CD14-positive monocyte (primary cell): ENCODE measurements at regions not wholly inside any gene's neighbourhood (a gene's known extent, or its start where the extent isn't known, plus 50 kb on each side); places are given as distances from the start of the nearest gene placed in this dataset.

Experiments used
- DNase-seq, 3 donors: peaks; one replicate each; pipeline ENCODE4 v3.0.0-alpha.2; 2011 to 2022
- H2AFZ ChIP-seq: 2 replicates; pipeline ENCODE4 v1.6.0; 2012; ENCODE audit warnings: mild to moderate bottlenecking, low read depth, low read length, inconsistent platforms; ENCODE audit not compliant: insufficient read depth, poor library complexity, severe bottlenecking
- H3K27ac ChIP-seq, 2 donors: 1 replicate in 1 of 2; 2 replicates in 1 of 2; pipeline ENCODE4 v1.5.1; 2012 to 2013; ENCODE audit warnings: low read length in 2 of 2, control low read depth in 1 of 2, inconsistent platforms in 1 of 2, low read depth in 1 of 2, mild to moderate bottlenecking in 1 of 2
- H3K27me3 ChIP-seq, 2 donors: one replicate each; pipeline versions ENCODE4 v1.6.0 to v1.6.1; 2011 to 2013; ENCODE audit warnings: low read length in 2 of 2; ENCODE audit not compliant: control insufficient read depth in 2 of 2, insufficient read depth in 2 of 2
- H3K36me3 ChIP-seq, 2 donors: replicated peaks in 1 of 2; 1 replicate in 1 of 2; 2 replicates in 1 of 2; pipeline versions ENCODE4 v1.5.1 to v1.6.1; 2012 to 2013; ENCODE audit warnings: low read length in 2 of 2, control low read depth in 1 of 2, inconsistent platforms in 1 of 2, mild to moderate bottlenecking in 1 of 2; ENCODE audit not compliant: insufficient read depth in 2 of 2, control insufficient read depth in 1 of 2
- H3K4me1 ChIP-seq, 2 donors: 1 replicate in 1 of 2; 2 replicates in 1 of 2; pipeline versions ENCODE4 v1.5.1 to v1.6.1; 2012 to 2013; ENCODE audit warnings: low read length in 2 of 2, control low read depth in 1 of 2, inconsistent platforms in 1 of 2, mild to moderate bottlenecking in 1 of 2, moderate library complexity in 1 of 2; ENCODE audit not compliant: insufficient read depth in 2 of 2, control insufficient read depth in 1 of 2
- H3K4me2 ChIP-seq: replicated peaks from 2 replicates; pipeline ENCODE3; 2012; ENCODE audit warnings: low read length, moderate library complexity, mild to moderate bottlenecking; ENCODE audit not compliant: poor library complexity, severe bottlenecking; ENCODE audit errors: extremely low read depth
- H3K4me3 ChIP-seq, 3 experiments: fragments of 200-600 bp in 1 of 3; sonication (generic) in 1 of 3; replicated peaks in 1 of 3; 1 replicate in 2 of 3; 2 replicates in 1 of 3; pipeline ENCODE4 v1.5.1; 2011 to 2013; ENCODE audit warnings: low read length in 3 of 3, mild to moderate bottlenecking in 3 of 3, control low read depth in 2 of 3, low read depth in 2 of 3, inconsistent platforms in 1 of 3, moderate library complexity in 1 of 3
- H3K79me2 ChIP-seq: 2 replicates; pipeline ENCODE4 v1.6.0; 2012; ENCODE audit warnings: mild to moderate bottlenecking, control low read depth, inconsistent platforms, low read length, moderate library complexity; ENCODE audit not compliant: insufficient read depth
- H3K9ac ChIP-seq: 2 replicates; pipeline ENCODE4 v1.6.0; 2017; ENCODE audit warnings: low read length, mild to moderate bottlenecking; ENCODE audit not compliant: insufficient read depth, poor library complexity, severe bottlenecking
- H3K9me3 ChIP-seq, 2 donors: replicated peaks in 1 of 2; 1 replicate in 1 of 2; 2 replicates in 1 of 2; pipeline versions ENCODE4 v1.5.1 to v1.6.1; 2012 to 2013; ENCODE audit warnings: low read length in 2 of 2, control low read depth in 1 of 2; ENCODE audit not compliant: control insufficient read depth in 1 of 2, insufficient read depth in 1 of 2
- H4K20me1 ChIP-seq: 2 replicates; pipeline ENCODE4 v1.6.0; 2012; ENCODE audit warnings: mild to moderate bottlenecking, low read length, control low read depth, moderate library complexity; ENCODE audit not compliant: insufficient read depth
- H3K27ac Mint-ChIP-seq, 7 donors: one replicate each; pipeline ENCODE4 v1.8.0; 2020; ENCODE audit warnings: mild to moderate bottlenecking in 7 of 7, mixed read lengths in 7 of 7, moderate library complexity in 6 of 7, inconsistent platforms in 2 of 7
- H3K27me3 Mint-ChIP-seq, 3 donors: one replicate each; pipeline ENCODE4 v1.8.0; 2021 to 2022; ENCODE audit warnings: low read depth in 3 of 3, mild to moderate bottlenecking in 3 of 3, mixed read lengths in 3 of 3, moderate library complexity in 3 of 3, inconsistent platforms in 1 of 3
- H3K36me3 Mint-ChIP-seq, 2 donors: one replicate each; pipeline ENCODE4 v1.8.0; 2020; ENCODE audit warnings: mixed read lengths in 2 of 2, inconsistent platforms in 1 of 2, mild to moderate bottlenecking in 1 of 2
- H3K4me1 Mint-ChIP-seq: one replicate; pipeline ENCODE4 v1.8.0; 2020; ENCODE audit warnings: mild to moderate bottlenecking, mixed read lengths
- H3K4me3 Mint-ChIP-seq, 2 donors: one replicate each; pipeline ENCODE4 v1.8.0; 2020; ENCODE audit warnings: mild to moderate bottlenecking in 2 of 2, mixed read lengths in 2 of 2, moderate library complexity in 1 of 2
- H3K9me3 Mint-ChIP-seq, 7 donors: one replicate each; pipeline ENCODE4 v1.8.0; 2020 to 2022; ENCODE audit warnings: mixed read lengths in 7 of 7, mild to moderate bottlenecking in 6 of 7, moderate library complexity in 6 of 7, inconsistent platforms in 2 of 7
- CTCF ChIP-seq: fragments of 200-600 bp; IDR thresholded peaks from one replicate; pipeline ENCODE4 v1.8.0; 2022; ENCODE audit warnings: antibody characterized with exemption, mild to moderate bottlenecking
- WGBS: methylation state at CpG from one replicate; pipeline ENCODE4 v1.1.5; 2013; ENCODE audit warnings: missing lambda C conversion rate; ENCODE audit not compliant: insufficient coverage; 5-methylcytosine and 5-hydroxymethylcytosine counted together
- intact Hi-C, 2 donors: fragments of 100-400 bp; cut with micrococcal nuclease; formaldehyde crosslinking; loops; one replicate each; pipeline versions ENCODE4 v1.15.0 to v1.15.1; 2023

- no peaks in the 10 kb centered on the region for H4K20me1 ChIP-seq
- H3K4me3 Mint-ChIP-seq = no peak overlapping the region
- H3K79me2 ChIP-seq = no peaks in the 10 kb centered on the region
- peaks cover 4 to 11% (median 6%) of the 10 kb centered on the region in 7 donors for H3K9me3 Mint-ChIP-seq
- no peak overlapping the region for H3K27ac Mint-ChIP-seq
- intact Hi-C loops = no loop called here
- no peak overlapping the region for H3K4me3 ChIP-seq
- H3K36me3 Mint-ChIP-seq = no peaks in the 10 kb centered on the region
- no peak for DNase-seq
- no CpG with 5 or more reads among the region's 1 CpG for WGBS
- no peaks in the 10 kb centered on the region for H3K4me1 ChIP-seq
- no peak overlapping the region for H3K4me2 ChIP-seq
- H3K27me3 ChIP-seq = no peaks in the 10 kb centered on the region
- H2AFZ ChIP-seq = no peak overlapping the region
- no peak for TF ChIP-seq CTCF
- H3K27ac ChIP-seq = no peak overlapping the region
- peaks cover 6 to 20% of the 10 kb centered on the region in 2 donors for H3K9me3 ChIP-seq
- H3K4me1 Mint-ChIP-seq = no peaks in the 10 kb centered on the region
- H3K9ac ChIP-seq = no peak overlapping the region
- H3K27me3 Mint-ChIP-seq = peaks cover 0 to 1% (median 0%) of the 10 kb centered on the region in 3 donors
- H3K36me3 ChIP-seq = no peaks in the 10 kb centered on the region
Observed at GRCh38 chr4:83819582-83819981, 283.7 kb downstream of the GPAT3 start.

- no CpG with 5 or more reads among the region's 1 CpG for WGBS
Observed at GRCh38 chr4:83810428-83810827, 274.5 kb downstream of the GPAT3 start.

More at GRCh38 chr4:83810428-83810827, 274.5 kb downstream of the GPAT3 start:
- no peak overlapping the region for H3K27ac Mint-ChIP-seq
- peaks cover 0 to 1% (median 0%) of the 10 kb centered on the region in 7 donors for H3K9me3 Mint-ChIP-seq
- Histone ChIP-seq H3K4me1 (no peaks in the 10 kb centered on the region), H3K36me3 (no peaks in the 10 kb centered on the region), H4K20me1 (no peaks in the 10 kb centered on the region), H3K79me2 (no peaks in the 10 kb centered on the region), H3K9ac (no peak overlapping the region), H3K9me3 (no peaks in the 10 kb centered on the region), H3K4me2 (no peak overlapping the region), H3K27me3 (no peaks in the 10 kb centered on the region), H2AFZ (no peak overlapping the region), H3K4me3 (no peak overlapping the region), H3K27ac (no peak overlapping the region)
- no peak for DNase-seq
- intact Hi-C loops = no loop called here
- no peaks in the 10 kb centered on the region for H3K36me3 Mint-ChIP-seq
- H3K4me3 Mint-ChIP-seq = no peak overlapping the region
- H3K27me3 Mint-ChIP-seq = peaks cover 0 to 2% (median 1%) of the 10 kb centered on the region in 3 donors
- H3K4me1 Mint-ChIP-seq = no peaks in the 10 kb centered on the region
- no peak for TF ChIP-seq CTCF
